H4 (cell line): ENCODE measurements at regions not wholly inside any gene's neighbourhood (a gene's known extent, or its start where the extent isn't known, plus 50 kb on each side); places are given as distances from the start of the nearest gene placed in this dataset.

Source experiments
- DNase-seq: peaks from one replicate; pipeline ENCODE4 v3.0.0-alpha.2; 2015; ENCODE audit warnings: low spot score

DNA sequence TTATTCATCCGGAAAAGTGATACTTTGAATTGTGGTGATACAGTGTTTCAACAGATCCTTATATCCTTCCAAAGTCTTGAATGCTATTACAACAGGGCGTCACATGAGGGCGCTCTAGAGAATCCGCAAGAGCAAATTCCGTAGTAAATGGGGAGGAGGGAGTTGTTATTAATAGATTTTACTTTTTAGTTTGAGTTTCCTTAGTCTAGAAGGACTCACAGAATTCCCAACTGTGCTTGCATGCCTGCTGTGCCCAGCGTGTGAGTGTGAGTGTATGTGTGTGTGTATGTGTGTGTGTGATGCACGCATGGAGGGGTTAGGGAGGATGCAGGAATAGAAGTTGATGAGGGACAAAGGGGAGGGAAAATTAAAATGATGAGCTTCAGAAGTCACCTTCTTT is 375.3 kb downstream of the C12orf75 start:
- peak; percentile 58 for DNase-seq

DNA sequence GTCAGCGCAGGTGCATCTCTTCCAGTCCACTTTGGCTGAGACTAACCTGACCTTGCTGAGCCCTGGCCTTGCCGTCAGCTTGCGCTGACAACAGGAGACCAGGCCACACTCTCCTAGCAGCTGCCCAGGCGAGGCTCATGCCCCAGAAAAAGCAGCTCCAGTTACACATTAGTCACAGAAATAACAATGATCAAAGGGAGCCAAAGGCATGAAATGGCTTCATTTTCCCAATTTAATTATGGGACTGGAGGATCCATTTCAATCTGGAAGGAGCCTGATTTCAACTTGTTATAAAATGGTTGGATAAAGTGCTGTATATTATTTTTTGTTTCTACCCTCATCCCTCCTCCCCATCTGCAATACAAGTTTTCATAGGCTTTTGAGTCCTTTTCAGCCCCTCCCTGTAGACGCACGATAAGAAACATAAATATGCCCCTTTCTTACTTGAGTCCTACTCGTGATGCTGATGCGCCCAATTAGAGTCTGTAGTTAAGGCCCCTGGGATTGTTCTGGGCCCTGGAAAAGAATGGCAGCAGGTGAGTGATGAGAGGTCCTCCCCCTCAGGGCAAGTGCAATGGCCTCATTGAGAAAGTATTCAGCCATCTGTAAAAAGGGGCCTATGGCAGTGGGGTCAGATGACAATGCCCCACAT is 376.0 kb downstream of the C12orf75 start:
- peak; percentile 46 for DNase-seq

DNA sequence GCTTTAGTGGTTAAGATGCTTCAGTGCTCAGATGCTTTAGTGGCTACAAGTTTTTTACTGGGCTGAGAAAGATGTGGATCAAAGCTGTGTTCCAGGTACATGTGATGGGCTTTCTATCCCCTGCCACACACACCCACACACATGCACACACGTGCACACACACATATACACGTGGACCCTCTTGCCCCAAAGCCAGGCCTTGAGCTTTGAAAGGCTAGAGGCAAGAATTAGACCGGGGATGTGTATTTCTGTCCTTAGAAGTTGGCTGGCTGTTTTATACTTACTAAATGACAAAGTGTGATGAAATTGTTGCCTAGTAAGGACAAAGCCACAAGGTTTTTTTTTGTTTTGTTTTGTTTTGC is 376.5 kb downstream of the C12orf75 start:
- no peak for DNase-seq

DNA sequence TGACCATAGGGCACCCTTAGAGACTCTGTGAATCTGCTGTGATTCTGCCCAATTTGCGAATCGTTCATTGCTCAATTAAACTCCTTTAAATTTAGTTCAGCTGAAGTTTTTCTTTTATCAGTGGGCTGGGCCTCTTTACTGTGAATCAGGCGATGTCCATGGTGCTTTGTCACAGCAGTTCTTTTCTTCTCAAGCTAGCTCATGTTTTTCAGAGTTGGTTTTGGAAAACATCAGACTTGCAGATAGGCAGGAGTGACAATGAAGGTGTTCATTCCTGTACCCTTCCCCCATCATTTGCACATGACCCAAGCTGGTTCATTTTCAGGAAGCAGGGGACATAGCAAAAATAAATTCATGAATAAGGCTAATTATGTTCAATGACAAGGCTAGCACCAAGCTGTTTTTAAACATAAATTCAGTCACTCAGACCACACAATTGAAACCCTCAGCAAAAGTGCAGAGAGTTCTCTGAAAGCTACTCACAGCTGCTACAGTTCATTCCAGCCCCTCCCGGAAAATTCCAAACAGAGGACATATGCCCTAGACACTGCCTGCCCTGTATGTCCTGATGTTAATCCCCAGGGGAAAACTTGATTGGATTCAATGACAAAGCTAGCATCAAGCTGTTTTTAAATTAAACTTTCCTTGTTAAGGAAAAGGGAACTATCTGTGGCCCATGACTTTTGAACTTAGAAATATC is 383.3 kb downstream of the C12orf75 start:
- no peak for DNase-seq

DNA sequence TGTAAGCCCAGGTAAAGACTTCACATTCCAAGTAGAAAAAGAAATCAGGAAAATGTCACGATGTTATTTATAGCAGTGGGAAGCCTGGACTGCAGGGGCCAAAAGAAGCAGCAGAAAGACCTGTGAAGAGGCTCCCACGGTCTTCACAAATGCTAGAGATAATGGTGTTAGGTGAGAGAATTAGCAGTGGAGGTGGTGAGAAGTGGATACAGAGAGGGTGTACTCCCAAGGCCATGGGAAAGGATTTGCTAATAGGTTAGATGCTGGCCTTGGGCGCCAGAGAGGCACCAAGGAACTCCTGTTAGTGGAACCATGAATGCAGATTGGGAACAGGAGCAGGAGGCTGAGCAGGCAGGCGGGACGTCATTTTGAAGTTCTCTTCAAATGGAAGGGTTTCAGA is 386.1 kb downstream of the C12orf75 start:
- DNase-seq, result no peak

DNA sequence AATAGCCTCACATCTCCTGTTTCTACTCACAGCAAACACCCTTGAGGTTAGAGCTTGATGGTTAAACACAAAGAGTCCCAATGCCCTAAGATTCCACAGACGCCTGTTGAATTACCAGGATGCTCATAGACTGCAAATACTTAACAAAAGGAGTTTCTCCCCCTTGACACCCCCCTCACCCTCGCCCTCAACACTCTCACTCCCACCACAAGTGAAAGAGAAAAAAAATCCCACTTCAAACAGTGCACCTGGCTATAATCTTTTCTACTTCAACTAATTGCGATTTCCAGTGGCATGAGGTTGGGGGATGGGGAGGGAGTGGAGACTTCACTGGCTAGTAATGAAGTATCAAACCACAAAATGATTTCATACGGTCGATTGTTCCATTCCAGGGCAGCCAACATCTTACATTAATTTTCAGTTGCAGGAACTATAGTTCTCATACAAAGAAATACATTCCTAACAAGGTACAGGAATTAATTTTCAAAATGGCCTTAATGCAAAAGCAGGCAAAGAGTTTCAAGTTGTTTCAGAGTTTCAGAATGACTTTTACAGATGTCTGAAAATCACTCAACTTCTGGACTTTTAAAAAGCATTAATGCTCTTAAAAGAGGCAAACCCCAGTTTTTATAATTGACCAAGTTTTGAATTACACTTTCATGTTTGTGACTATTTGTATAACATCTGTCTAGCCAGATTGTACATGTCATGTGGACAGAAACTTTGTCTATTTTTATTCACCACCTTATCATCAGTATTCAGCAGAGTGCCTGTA is 390.7 kb downstream of the C12orf75 start:
- DNase-seq, result no peak

DNA sequence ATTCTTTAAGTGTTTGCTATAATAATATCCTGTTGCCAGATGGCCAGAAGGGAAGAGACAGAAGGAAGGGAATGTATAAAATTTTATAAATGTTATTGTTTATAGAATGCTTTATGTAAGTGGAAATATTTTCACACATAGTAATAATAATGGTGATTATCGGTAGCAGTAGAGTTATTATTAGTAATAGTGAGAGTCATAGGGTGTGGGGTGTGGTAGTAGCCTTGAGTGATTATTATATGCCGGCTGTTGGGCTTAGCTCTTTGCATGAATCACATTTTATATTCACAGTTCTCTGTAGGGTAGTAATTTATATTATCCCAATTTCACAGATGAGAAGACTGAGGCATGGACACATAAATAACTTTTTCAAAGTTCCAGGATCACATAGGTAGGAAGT is 391.4 kb downstream of the C12orf75 start:
- DNase-seq, result no peak

DNA sequence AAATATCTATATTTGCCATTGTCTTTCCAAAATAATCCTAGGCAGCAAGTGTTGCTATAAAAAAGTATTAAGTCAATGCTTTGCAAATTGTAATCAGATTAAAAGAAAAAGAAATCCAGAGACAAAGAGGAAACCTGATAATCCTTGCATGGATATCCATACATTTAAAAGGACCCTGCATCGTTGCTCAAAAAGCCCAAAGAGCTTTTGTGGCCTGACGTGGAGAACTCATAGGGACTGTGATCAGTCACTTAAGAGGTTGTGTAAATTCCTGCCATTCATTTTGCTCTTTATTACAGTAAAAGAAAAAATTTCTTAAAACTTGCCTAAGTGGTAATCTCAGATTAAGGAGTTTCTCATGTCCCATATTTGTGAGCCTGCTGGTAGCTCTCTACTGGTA is 392.6 kb downstream of the C12orf75 start:
- no peak for DNase-seq

DNA sequence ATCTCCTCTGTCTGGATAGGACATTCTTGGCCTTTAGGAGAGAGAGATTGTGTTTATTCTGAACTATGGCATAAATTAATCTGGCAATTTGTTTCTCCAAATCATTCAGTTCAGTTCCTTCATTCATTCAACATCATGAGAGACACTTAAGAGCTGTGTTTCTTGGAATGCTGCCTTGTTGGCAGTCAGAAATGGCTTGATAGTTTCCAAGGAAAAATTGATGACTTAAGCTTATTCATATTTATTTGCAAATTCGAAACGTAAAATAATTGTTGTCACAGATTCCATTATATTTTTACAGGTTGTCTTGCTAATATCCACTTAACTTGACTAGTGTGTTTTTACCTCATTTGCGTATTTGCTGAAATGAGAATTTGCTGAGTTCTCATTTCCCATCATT is 393.0 kb downstream of the C12orf75 start:
- DNase-seq, result no peak

DNA sequence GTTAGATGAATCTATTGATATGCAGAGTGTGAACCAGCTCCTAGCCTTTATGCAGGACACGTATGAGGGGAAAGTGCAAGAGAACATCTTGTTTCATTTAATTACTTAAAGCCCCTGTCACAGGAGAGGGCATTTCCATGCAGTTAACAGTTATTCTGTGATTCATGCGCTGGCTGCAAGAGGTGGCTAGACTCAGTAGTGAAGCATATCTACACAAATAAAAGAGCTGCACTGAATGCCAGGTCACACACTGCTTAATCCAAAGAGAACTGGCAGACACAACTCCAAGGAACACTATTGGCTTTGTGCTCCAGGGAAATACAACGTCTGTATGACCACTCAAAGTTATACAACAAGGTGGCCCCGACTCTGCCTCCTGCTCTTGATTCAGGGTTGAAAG is 394.1 kb downstream of the C12orf75 start:
- DNase-seq, result no peak

DNA sequence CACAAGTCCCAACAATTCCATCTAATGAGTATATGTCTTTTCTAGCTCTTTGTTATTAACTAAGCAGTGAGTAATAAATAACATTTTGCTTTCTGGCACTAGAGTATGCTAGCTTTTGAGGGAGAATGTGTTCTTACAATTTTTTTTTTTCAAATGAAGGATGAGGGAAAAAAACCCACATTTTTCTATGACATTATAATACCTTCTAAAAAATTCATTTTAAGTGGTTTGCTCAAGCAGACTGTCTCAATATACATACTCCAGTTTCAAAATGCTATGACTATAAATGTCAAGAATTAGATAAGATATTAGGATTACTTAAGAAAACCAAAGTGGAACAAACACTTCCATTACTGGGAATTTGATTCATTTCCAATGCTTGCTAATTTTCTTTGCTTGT is 394.6 kb downstream of the C12orf75 start:
- DNase-seq, result no peak

DNA sequence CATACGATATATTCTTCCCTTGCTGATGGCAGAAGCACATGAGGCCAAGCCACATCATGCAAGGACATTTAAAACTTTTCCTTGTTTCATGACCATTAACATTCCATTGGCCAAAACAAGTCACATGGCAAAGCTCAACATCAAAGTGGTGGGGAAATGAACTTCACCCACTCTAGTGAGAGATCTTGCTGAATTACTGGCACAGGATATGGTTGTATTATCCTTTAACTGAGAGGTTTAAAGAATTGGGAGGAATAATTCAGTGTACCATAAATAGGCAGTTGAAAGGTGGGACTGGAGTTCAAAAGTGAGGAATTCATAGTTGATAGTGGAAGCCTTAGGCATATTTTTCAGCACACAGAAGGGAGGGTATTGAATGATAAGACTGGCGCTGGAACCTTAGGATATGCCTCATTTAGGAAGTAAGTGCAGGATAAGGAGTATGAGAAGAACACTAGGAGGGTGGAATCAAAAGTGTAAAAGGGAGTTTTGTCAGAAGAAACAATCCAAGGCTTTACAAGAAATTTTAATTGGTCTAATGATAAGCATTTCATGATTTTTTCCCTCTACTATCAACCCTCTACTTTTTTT is 398.8 kb downstream of the C12orf75 start:
- DNase-seq, result no peak

DNA sequence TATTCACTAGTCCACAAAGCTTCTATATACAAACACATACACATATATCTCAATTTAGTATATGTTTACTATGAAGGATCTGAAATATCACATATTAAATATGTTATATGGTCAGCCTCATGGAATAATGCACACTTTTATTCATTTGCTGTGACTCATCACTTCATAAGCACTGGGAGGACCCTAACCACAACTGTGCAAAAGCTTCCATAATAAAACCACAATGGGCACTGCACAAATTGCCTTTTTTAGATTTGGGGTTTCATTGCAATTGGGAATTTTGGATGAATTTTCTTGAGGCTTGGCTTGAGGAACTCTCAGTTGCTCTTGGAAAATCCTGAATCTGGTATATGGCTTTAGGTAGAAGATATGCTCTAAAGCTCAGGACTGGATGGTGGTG is 399.4 kb downstream of the C12orf75 start:
- DNase-seq, result no peak

DNA sequence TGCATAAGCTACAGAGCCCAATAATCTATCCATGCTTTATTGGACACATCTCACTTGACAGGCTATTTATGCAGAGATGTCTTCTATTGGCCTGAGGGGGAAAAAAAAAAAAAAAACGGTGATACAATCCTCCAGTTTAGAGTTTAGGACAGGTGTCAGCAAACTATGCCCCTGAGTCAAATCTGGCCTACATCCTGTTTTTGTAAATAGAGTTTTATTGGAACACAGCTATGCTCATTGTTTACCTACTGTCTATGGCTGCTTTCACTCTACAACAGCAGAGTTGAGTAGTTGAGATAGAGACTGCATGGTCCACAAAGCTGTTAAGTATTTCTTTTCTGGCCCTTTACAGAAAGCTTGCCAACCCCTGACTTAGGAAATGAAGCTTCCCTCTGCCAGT is 403.1 kb downstream of the C12orf75 start:
- no peak for DNase-seq

DNA sequence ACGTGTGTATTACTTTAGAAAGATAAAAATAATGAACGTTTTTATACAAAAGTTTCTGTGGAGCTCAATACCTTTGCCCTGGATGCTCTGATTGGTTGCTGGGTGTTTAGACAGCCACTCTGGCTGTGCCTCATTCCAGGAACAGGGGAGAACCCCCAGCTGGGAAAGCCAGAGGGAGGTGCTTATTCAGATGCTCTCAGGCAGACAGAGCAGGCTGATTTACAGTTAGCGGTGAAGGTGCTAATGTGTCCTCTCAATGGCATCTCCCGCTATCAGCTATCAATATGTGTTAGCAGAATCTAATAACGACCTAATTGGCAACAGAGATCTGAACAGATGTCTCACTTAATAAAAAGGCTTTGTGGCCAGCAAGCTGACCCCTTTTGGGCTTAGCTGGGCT is 402.3 kb downstream of the NUAK1 start:
- DNase-seq, result no peak

DNA sequence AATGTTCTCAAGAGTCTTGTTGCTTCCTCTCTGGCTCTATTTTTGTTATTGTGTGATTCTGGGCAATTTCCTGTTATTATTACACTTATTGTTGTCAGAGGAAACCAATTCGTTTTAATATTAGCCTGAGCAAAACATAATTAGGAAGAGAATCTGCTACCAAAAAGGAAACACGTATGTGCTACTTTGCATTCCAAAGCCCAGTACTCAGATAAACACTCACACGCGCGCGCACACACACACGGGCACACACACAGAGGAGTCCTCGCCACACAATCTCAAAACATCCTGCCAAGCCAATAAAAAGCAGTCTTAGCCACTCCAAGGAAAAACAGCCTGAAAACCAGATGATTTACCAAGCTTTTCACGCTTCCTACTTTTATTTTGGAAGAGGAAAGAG is 400.7 kb downstream of the NUAK1 start:
- peak; percentile 34 for DNase-seq

DNA sequence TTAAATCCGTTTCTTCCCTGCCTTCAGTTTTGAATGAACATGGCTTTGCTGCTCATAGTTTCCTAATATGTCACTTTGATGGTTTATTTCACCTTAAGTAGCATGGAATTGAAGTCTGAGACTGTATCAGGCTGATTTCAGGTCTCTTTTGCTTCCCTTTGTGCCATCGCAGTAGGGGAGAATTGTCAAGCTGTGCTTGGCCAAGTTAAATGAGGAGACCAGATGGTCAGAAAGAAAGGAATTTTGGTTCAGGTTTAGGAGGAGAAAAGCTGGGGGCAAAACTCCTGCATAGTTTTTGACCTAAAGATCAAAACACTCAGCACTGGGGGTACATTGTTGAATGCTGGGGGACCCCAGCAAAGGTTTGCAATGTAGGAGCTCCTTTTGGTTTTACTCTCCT is 398.4 kb downstream of the NUAK1 start:
- no peak for DNase-seq

DNA sequence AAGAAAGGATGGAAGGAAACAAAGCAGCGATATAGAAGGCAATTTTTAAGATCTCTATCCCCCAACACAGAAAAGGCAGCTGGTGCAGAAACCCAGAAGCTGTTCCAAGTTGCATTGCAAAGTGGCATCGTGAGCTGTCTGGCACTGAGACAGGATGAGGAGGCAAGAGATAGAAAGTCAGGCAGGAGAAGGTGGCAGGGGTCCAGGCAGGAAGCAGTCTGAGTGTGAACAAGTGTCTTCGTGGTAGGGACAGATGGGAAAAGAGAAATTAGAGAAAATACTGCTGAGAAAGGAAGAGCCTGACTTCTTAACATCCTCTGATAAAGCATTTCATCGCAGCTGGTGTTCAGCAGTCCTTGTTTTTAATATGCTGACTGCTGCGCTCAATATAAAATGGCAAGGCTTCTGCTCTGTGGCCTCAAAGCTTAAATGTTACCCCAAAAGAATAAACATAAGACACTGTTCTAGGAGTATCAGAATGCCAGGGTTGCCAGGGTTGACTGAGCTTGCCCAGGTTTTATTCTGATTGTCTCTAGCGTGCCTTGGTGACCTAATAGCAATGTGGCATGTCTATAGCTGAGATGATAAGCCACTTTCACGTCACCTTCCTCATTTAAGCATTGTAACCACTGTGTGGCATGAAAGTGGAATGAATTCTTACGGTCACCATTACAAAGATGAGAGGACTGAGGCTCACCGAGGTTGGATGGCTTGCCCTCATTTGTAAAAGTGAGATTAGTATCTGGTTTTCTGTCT is 397.6 kb downstream of the NUAK1 start:
- peak; percentile 8 for DNase-seq

DNA sequence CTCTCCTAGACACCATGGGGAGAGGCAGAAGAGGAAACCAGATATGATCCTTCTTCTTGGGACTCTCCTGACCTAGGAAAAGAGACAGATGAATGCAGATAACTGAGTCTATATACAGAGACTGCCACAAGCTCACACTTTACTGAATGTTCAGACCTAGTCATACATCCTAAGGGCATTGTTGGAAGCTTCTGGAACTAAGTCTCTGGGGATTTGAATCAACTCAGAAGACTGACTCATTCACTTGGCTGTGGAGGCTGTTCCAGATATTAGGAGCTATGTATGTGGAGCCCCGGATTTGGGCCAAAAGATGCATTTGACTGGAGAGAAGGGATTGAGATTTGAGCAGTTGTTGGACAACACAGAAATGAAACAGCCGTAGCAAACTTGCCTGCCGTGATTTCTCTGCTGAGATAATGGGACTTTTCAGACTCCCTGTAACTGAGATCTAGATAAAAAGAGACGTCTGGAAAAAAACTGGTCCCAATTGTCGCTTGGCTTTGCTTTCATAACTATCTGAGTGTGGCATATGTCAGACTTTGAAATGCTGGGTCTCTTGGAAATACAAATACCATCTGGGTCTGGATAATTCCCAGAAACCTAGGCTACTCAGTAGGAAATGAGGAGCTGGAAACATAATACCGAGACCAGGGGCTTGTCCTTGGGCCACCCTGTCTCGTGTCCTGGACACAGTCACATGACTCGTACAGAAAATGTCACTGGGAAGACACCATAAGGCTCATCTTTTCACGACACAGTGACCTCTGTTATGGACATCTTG is 396.8 kb downstream of the NUAK1 start:
- peak; percentile 24 for DNase-seq

DNA sequence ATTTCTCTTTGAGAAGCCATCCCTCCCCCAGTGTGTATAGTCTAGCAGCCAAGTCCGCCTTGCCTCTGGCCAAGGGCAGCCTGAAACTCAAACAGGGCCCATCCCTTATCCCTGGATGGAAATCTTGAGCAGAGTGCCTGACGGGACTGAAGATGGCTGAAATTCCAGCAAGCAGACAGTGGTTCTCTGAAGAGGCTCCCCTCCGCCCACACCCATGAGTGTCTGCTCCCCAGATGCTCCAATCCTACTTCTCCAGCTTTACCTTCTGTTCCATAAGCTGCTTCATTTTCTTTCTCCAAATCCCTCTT is 396.2 kb downstream of the NUAK1 start:
- DNase-seq, result no peak

DNA sequence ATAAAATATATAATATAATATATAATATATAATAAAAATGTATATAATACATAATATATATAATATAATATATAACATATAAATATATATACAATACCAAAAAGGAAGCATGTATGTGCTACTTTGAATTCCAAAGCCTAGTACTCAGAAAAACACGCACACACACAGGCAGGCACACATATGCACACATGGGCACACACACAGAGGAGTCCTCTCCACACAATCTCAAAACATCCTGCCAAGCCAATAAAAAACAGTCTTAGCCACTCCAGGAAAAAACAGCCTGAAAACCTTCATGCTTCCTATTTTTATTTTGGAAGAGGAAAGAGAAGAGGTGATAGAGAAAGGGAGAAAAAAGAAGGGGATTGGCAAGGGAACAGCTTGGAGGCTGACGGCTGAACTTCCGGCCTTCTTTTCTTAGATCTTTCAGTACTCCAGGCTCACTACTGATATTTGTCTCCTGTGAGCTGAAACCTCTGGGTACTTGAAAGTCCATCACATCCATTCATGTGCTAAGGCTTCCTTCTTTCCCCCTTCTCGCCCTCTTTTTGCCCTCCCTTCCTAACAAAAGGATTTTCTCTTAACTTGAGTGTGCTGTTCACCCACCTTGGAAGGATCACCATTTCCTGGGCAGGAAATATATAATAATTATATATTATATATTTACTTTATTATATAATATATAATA is 394.2 kb downstream of the NUAK1 start:
- no peak for DNase-seq
